H1 (cell line): ENCODE measurements at regions not wholly inside any gene's neighbourhood (a gene's known extent, or its start where the extent isn't known, plus 50 kb on each side); places are given as distances from the start of the nearest gene placed in this dataset.

Source experiments
- CTCF ChIA-PET: fragments of 300-600 bp; sonication (Branson Sonifier 250); formaldehyde crosslinking; loops from one replicate; lab custom pipeline; 2021; ENCODE audit not compliant: partially characterized antibody; lab: Charles Lee
- POLR2A ChIA-PET: fragments of 300-600 bp; sonication (Branson Sonifier 250); formaldehyde crosslinking; loops from one replicate; lab custom pipeline; 2021; ENCODE audit warnings: inconsistent platforms; ENCODE audit not compliant: partially characterized antibody; lab: Charles Lee
- DNase-seq, 2 experiments: peaks; one replicate each; pipeline versions ENCODE4 v3.0.0 to v3.0.0-alpha.2; 2010 to 2022; ENCODE audit warnings: low spot score in 2 of 2, low read depth in 1 of 2, mixed read lengths in 1 of 2
- FAIRE-seq: peaks from 2 replicates; lab custom pipeline; 2011; peaks lifted over from hg19 to GRCh38; lab: Jason Lieb, UNC
- H2AFZ ChIP-seq: 2 replicates; pipeline ENCODE4 v1.8.1; 2012; ENCODE audit warnings: low read length, inconsistent platforms
- H2AK5ac ChIP-seq: 2 replicates; pipeline ENCODE4 v1.6.1; 2013; ENCODE audit warnings: low read depth, low read length
- H2BK120ac ChIP-seq: replicated peaks from 2 replicates; pipeline ENCODE3; 2013; ENCODE audit warnings: low read depth, low read length, inconsistent platforms
- H2BK12ac ChIP-seq: 2 replicates; pipeline ENCODE4 v1.6.1; 2013; ENCODE audit warnings: low read depth, low read length
- H2BK15ac ChIP-seq: 2 replicates; pipeline ENCODE4 v1.6.1; 2013; ENCODE audit warnings: low read length
- H2BK20ac ChIP-seq: 2 replicates; pipeline ENCODE4 v1.6.1; 2013; ENCODE audit warnings: low read length
- H2BK5ac ChIP-seq: 2 replicates; pipeline ENCODE4 v1.6.1; 2013; ENCODE audit warnings: low read depth, low read length
- H3K14ac ChIP-seq: 2 replicates; pipeline ENCODE4 v1.6.1; 2013; ENCODE audit warnings: inconsistent platforms; ENCODE audit not compliant: insufficient read length
- H3K18ac ChIP-seq: 2 replicates; pipeline ENCODE4 v1.6.1; 2013; ENCODE audit warnings: low read length; ENCODE audit errors: extremely low read depth
- H3K23ac ChIP-seq: 2 replicates; pipeline ENCODE4 v1.6.1; 2013; ENCODE audit warnings: inconsistent platforms; ENCODE audit not compliant: insufficient read length
- H3K23me2 ChIP-seq: 2 replicates; pipeline ENCODE4 v1.6.1; 2013; ENCODE audit warnings: low read depth, low read length
- H3K27ac ChIP-seq: 2 replicates; pipeline ENCODE4 v1.6.1; 2011; ENCODE audit warnings: low read depth, low read length, inconsistent platforms
- H3K27me3 ChIP-seq, 4 experiments: replicated peaks in 1 of 4; 1 replicate in 1 of 4; 2 replicates in 3 of 4; pipeline versions ENCODE4 v1.6.1 to v1.8.1; 2011 to 2013; ENCODE audit warnings: low read length in 3 of 4, mild to moderate bottlenecking in 3 of 4, inconsistent platforms in 2 of 4, mixed read lengths in 2 of 4, moderate library complexity in 1 of 4; ENCODE audit not compliant: control insufficient read depth in 3 of 4, insufficient read depth in 3 of 4; ENCODE audit errors: extremely low read depth in 1 of 4
- H3K36me3 ChIP-seq, 4 experiments: 2 replicates each; pipeline versions ENCODE4 v1.6.1 to v1.8.1; 2011 to 2013; ENCODE audit warnings: mild to moderate bottlenecking in 4 of 4, low read length in 3 of 4, moderate library complexity in 2 of 4, control low read depth in 1 of 4, inconsistent platforms in 1 of 4; ENCODE audit not compliant: insufficient read depth in 4 of 4, control insufficient read depth in 2 of 4
- H3K4ac ChIP-seq: replicated peaks from 2 replicates; pipeline ENCODE3; 2013; ENCODE audit warnings: low read length, low read depth, mixed read lengths, inconsistent platforms; ENCODE audit not compliant: insufficient read length
- H3K4me1 ChIP-seq, 4 experiments: replicated peaks in 1 of 4; 1 replicate in 1 of 4; 2 replicates in 3 of 4; pipeline versions ENCODE4 v1.6.1 to v1.8.1; 2011 to 2013; ENCODE audit warnings: low read length in 3 of 4, inconsistent platforms in 2 of 4, mixed read lengths in 1 of 4; ENCODE audit not compliant: insufficient read depth in 4 of 4, control insufficient read depth in 3 of 4
- H3K4me2 ChIP-seq, 2 experiments: 2 replicates each; pipeline versions ENCODE4 v1.6.1 to v1.8.1; 2011 to 2013; ENCODE audit warnings: low read depth in 2 of 2, low read length in 2 of 2, control low read depth in 1 of 2, inconsistent platforms in 1 of 2, mild to moderate bottlenecking in 1 of 2; ENCODE audit not compliant: insufficient read depth in 1 of 2
- H3K4me3 ChIP-seq, 4 experiments: fragments of 200-600, 300-600 bp in 1 of 4; sonication (generic), shearing (Covaris generic), sonication (Bioruptor Twin) in 1 of 4; 2 replicates each; pipeline versions ENCODE4 v1.5.1 to v1.8.1; 2011 to 2016; ENCODE audit warnings: low read length in 4 of 4, low read depth in 3 of 4, control low read depth in 2 of 4, inconsistent platforms in 2 of 4, mild to moderate bottlenecking in 2 of 4, mixed read lengths in 1 of 4, moderate library complexity in 1 of 4; ENCODE audit not compliant: insufficient read depth in 2 of 4; ENCODE audit errors: extremely low read depth in 1 of 4
- H3K56ac ChIP-seq: replicated peaks from 2 replicates; pipeline ENCODE3; 2013; ENCODE audit warnings: low read depth, mild to moderate bottlenecking, mixed read lengths, low read length, inconsistent platforms; ENCODE audit not compliant: insufficient read length
- H3K79me1 ChIP-seq: 2 replicates; pipeline ENCODE4 v1.6.1; 2013; ENCODE audit warnings: low read depth, low read length, control low read depth
- H3K79me2 ChIP-seq, 2 experiments: 2 replicates each; pipeline versions ENCODE4 v1.6.1 to v1.8.1; 2012 to 2013; ENCODE audit warnings: low read length in 2 of 2, mild to moderate bottlenecking in 2 of 2, inconsistent platforms in 1 of 2; ENCODE audit not compliant: insufficient read depth in 2 of 2, control insufficient read depth in 1 of 2
- H3K9ac ChIP-seq, 4 experiments: replicated peaks in 1 of 4; 1 replicate in 1 of 4; 2 replicates in 3 of 4; pipeline versions ENCODE4 v1.6.1 to v1.8.1; 2011 to 2013; ENCODE audit warnings: low read depth in 3 of 4, low read length in 3 of 4, control low read depth in 2 of 4, mild to moderate bottlenecking in 2 of 4, moderate library complexity in 2 of 4, inconsistent platforms in 1 of 4; ENCODE audit errors: extremely low read depth in 1 of 4
- H3K9me3 ChIP-seq, 2 experiments: 2 replicates each; pipeline versions ENCODE4 v1.6.1 to v1.8.1; 2012 to 2013; ENCODE audit warnings: mild to moderate bottlenecking in 2 of 2, moderate library complexity in 2 of 2, control low read depth in 1 of 2, inconsistent platforms in 1 of 2, low read depth in 1 of 2, low read length in 1 of 2, mixed read lengths in 1 of 2; ENCODE audit not compliant: insufficient read depth in 2 of 2
- H4K20me1 ChIP-seq, 2 experiments: replicated peaks in 1 of 2; 2 replicates each; pipeline versions ENCODE3 to v1.8.1; 2011 to 2013; ENCODE audit warnings: inconsistent platforms in 2 of 2, low read length in 2 of 2, mild to moderate bottlenecking in 1 of 2; ENCODE audit not compliant: insufficient read depth in 2 of 2, control insufficient read depth in 1 of 2
- H4K5ac ChIP-seq: 2 replicates; pipeline ENCODE4 v1.6.1; 2013; ENCODE audit warnings: low read length, low read depth, mixed read lengths, inconsistent platforms; ENCODE audit not compliant: insufficient read length
- H4K8ac ChIP-seq: 2 replicates; pipeline ENCODE4 v1.8.0; 2013; ENCODE audit warnings: mild to moderate bottlenecking, moderate library complexity, low read length, inconsistent platforms; ENCODE audit not compliant: insufficient read depth; ENCODE audit errors: extremely low read depth
- H4K91ac ChIP-seq: replicated peaks from 2 replicates; pipeline ENCODE3; 2013; ENCODE audit warnings: low read length, mixed read lengths, inconsistent platforms; ENCODE audit not compliant: insufficient read length
- MAFK ChIP-seq: IDR thresholded peaks from 2 replicates; pipeline ENCODE4 v1.6.1; 2012; ENCODE audit warnings: low read depth, mild to moderate bottlenecking, improper control_type of control experiment, low read length
- WGBS, 2 experiments: shearing (Covaris generic) in 1 of 2; methylation state at CpG; one replicate each; pipeline versions ENCODE4 v1.1.6 to v1.1.7; 2013 to 2015; ENCODE audit warnings: low lambda C conversion rate in 2 of 2, mixed read lengths in 2 of 2, inconsistent platforms in 1 of 2, low coverage in 1 of 2, missing lambda C conversion rate in 1 of 2; ENCODE audit not compliant: insufficient replicate concordance in 2 of 2, insufficient coverage in 1 of 2, insufficient read length in 1 of 2; ENCODE audit errors: extremely low coverage in 1 of 2, missing lambda C conversion rate in 1 of 2; 5-methylcytosine and 5-hydroxymethylcytosine counted together
- TF ChIP-seq, protein P1 (sequence below), 3 experiments: IDR thresholded peaks; 1 replicate in 2 of 3; 2 replicates in 1 of 3; pipeline versions ENCODE4 v1.5.1 to v1.6.1; 2011; ENCODE audit warnings: low read length in 3 of 3, mild to moderate bottlenecking in 3 of 3, inconsistent platforms in 2 of 3, low read depth in 1 of 3, moderate library complexity in 1 of 3; ENCODE audit not compliant: insufficient read depth in 1 of 3; ENCODE audit errors: control extremely low read depth in 1 of 3

- no peak overlapping the region for H2BK20ac ChIP-seq
- no peaks in the 10 kb centered on the region for H3K4me1 ChIP-seq
- FAIRE-seq (no peak), DNase-seq (no peak)
- no peak for TF ChIP-seq MAFK
- TF ChIP-seq, protein P1, sequence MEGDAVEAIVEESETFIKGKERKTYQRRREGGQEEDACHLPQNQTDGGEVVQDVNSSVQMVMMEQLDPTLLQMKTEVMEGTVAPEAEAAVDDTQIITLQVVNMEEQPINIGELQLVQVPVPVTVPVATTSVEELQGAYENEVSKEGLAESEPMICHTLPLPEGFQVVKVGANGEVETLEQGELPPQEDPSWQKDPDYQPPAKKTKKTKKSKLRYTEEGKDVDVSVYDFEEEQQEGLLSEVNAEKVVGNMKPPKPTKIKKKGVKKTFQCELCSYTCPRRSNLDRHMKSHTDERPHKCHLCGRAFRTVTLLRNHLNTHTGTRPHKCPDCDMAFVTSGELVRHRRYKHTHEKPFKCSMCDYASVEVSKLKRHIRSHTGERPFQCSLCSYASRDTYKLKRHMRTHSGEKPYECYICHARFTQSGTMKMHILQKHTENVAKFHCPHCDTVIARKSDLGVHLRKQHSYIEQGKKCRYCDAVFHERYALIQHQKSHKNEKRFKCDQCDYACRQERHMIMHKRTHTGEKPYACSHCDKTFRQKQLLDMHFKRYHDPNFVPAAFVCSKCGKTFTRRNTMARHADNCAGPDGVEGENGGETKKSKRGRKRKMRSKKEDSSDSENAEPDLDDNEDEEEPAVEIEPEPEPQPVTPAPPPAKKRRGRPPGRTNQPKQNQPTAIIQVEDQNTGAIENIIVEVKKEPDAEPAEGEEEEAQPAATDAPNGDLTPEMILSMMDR (IDR thresholded peaks at IDR 0.05; ENCODE audit: control extremely low read depth in 1 of 3, insufficient read depth in 1 of 3, low read depth in 1 of 3, low read length in 3 of 3), result peak in 1 of 3 experiments; percentile 1; a peak in 1 of 4 replicates
- 93% methylated on average over 3 of the region's 3 CpGs; no CpG with 5 or more reads in 1 of the 2 experiments for WGBS, 2 experiments
- no peak overlapping the region for H3K4ac ChIP-seq
- ChIA-PET POLR2A (no interaction called here), CTCF (interaction anchor here (0.9 to 3.7 kb wide), 7 partner anchors 9 to 429 kb away, joined by 3 to 13 read pairs (median 4); no protein-coding TSS in a partner anchor)
- H2BK15ac ChIP-seq, result no peak overlapping the region; the same call in 1 of the 2 replicates
- H4K8ac ChIP-seq, result no peak overlapping the region
- H4K91ac ChIP-seq, result no peak overlapping the region
- no peak overlapping the region for H2BK120ac ChIP-seq
- H3K14ac ChIP-seq, result no peak overlapping the region
- no peak overlapping the region for H3K4me3 ChIP-seq
- H3K79me2 ChIP-seq, result no peaks in the 10 kb centered on the region
- H3K9me3 ChIP-seq, result no peaks in the 10 kb centered on the region
- H3K9ac ChIP-seq, result no peak overlapping the region
- no peak overlapping the region for H2AFZ ChIP-seq
- no peak overlapping the region for H3K23ac ChIP-seq
- no peaks in the 10 kb centered on the region for H3K27me3 ChIP-seq
- H2BK12ac ChIP-seq, result 0 out of 2 replicates have a peak overlapping the region, but pooled peaks have one; percentile 22
- H3K18ac ChIP-seq, result no peak overlapping the region
- no peak overlapping the region for H3K4me2 ChIP-seq
- H4K20me1 ChIP-seq, result no peaks in the 10 kb centered on the region
- H3K79me1 ChIP-seq, result no peaks in the 10 kb centered on the region
- H4K5ac ChIP-seq, result no peak overlapping the region
- H3K27ac ChIP-seq, result no peak overlapping the region
- no peak overlapping the region for H2BK5ac ChIP-seq
- H3K23me2 ChIP-seq, result no peaks in the 10 kb centered on the region
- H3K36me3 ChIP-seq, result no peaks in the 10 kb centered on the region
- no peak overlapping the region for H2AK5ac ChIP-seq
- H3K56ac ChIP-seq, result no peak overlapping the region
These were observed 82.0 kb downstream of the TMEM17 start for GRCh38 chr2:62423883-62424458.
